ENCODE measurements at regions not wholly inside any gene's neighbourhood (a gene's known extent, or its start where the extent isn't known, plus 50 kb on each side); places are given as distances from the start of the nearest gene placed in this dataset.

DNA sequence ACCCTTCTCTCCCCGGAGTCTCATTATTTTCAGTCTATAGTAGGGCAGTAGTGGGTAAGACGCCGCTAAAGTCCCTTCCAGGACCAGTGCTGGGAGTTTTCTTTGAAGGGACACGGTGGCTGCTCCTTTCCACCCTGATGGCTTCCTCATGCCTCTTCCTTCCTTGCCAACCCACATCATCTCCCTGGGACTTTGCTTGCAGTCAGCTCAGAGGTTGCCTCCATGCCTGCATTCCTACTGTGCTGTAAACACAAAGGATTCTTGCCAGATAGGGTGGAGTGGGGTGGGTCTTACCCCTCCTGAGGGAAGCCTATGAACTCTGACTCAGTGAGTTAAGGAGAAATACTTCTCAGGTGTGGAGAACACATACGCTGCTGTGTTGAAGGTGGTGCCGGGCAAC, 59.9 kb upstream of the IGFBP3 start:
- Histone ChIP-seq H3K4me3 (no peak overlapping the region), H3K9me3 (no peaks in the 10 kb centered on the region), H3K27me3 (no peaks in the 10 kb centered on the region), H3K36me3 (no peaks in the 10 kb centered on the region), H3K27ac (no peak overlapping the region), H3K4me1 (peaks cover 14% of the 10 kb centered on the region)
- DNase-seq (ENCODE audit: extremely low spot score in 2 of 2), result peak; percentile 77 to 84
- intact Hi-C loops (cut with DNase I), result no loop called here
- TF ChIP-seq, protein P1, sequence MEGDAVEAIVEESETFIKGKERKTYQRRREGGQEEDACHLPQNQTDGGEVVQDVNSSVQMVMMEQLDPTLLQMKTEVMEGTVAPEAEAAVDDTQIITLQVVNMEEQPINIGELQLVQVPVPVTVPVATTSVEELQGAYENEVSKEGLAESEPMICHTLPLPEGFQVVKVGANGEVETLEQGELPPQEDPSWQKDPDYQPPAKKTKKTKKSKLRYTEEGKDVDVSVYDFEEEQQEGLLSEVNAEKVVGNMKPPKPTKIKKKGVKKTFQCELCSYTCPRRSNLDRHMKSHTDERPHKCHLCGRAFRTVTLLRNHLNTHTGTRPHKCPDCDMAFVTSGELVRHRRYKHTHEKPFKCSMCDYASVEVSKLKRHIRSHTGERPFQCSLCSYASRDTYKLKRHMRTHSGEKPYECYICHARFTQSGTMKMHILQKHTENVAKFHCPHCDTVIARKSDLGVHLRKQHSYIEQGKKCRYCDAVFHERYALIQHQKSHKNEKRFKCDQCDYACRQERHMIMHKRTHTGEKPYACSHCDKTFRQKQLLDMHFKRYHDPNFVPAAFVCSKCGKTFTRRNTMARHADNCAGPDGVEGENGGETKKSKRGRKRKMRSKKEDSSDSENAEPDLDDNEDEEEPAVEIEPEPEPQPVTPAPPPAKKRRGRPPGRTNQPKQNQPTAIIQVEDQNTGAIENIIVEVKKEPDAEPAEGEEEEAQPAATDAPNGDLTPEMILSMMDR (IDR thresholded peaks at IDR 0.05), result no peak
- TF ChIP-seq POLR2AphosphoS5 (IDR thresholded peaks at IDR 0.05; ENCODE audit: insufficient read depth in 1 of 2, low read depth in 1 of 2) (no peak), POLR2A (IDR thresholded peaks at IDR 0.05) (no peak)

DNA sequence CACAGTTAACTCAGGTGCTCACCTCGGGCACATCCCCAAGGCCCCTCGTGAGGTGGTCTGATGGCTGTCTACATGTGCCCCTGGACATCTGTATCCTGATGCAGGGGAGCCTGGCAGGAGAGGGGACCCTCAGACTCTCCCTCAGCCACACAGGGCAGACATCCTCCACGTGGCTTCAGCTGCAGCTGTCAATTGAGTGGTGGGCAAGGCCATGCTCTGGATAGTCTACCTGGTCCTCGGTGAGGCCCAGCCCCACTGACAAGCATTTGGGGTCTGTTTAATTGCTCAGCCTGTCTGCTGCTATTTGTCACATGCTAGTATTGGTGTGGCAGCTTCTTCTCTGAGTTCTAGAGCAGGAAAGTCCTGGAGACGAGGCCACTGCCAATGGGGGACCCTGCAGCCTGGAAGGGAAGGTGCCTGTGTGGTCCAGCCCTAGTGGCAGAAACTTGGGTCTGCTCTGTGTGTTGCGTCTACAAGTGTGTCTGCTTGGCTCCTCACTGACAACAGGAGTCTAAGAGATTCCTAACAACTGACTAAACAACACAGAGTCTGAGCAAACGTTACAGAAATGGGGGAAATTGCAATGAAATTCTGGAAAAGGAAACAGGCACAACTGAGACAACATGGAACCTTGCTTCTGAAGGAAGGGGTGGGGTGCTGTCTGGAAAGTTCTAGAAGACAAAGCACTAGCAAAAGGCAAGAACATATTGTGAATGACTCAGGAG, 59.3 kb upstream of the IGFBP3 start:
- Histone ChIP-seq H3K4me1 (peaks cover 14% of the 10 kb centered on the region), H3K27ac (no peak overlapping the region), H3K27me3 (no peaks in the 10 kb centered on the region), H3K36me3 (no peaks in the 10 kb centered on the region), H3K4me3 (no peak overlapping the region), H3K9me3 (no peaks in the 10 kb centered on the region)
- intact Hi-C loops (cut with DNase I), result no loop called here
- TF ChIP-seq POLR2AphosphoS5 (IDR thresholded peaks at IDR 0.05; ENCODE audit: insufficient read depth in 1 of 2, low read depth in 1 of 2), result no peak
- TF ChIP-seq, protein P1 (IDR thresholded peaks at IDR 0.05), result no peak
- TF ChIP-seq POLR2A (IDR thresholded peaks at IDR 0.05), result no peak
- DNase-seq (ENCODE audit: extremely low spot score in 2 of 2), result peak; percentile 74 to 79

DNA sequence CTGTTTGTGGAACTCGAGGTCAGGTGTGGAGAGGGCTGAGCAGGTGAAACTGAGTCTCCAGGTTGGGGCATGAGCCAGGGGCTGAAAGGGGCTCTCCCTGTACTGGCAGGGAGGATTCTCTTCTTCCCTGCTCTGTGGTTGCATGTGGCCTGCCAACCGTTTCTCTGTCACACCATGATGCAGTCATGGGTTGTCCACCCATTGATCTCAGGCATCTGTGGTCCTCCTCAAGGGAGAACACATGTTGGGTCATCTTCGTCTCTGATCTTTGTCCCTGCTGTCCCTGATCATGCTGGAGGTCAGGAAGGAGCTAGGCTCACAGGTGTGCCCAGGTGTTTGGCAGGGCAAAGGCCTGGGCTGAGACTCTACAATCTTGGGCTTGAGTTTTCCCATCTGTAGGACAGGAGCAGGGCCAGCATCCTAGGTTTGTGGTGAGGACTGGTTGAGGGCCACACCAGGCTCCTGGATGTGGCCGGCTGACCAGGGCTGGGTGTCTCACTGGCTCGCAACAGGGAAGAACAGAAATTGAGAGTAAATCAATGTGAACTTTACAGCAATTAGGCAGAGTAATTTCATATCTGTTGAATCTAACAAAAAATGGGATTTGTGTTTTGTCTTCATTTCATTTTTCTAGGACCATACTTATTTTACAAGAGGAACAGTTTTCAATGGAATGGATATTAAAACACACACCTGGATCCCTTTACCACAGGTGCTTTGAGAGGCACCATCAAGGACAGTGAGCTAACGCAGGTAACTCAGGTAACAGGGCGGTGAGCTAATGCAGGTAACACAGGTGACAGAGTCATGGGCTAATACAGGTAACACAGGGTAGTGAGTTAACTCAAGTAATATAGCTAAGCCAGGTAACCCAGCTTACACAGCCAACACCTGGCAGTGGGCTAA, 58.5 kb upstream of the IGFBP3 start:
- Histone ChIP-seq H3K27me3 (no peaks in the 10 kb centered on the region), H3K4me3 (no peak overlapping the region), H3K27ac (no peak overlapping the region), H3K9me3 (no peaks in the 10 kb centered on the region), H3K4me1 (peaks cover 14% of the 10 kb centered on the region), H3K36me3 (no peaks in the 10 kb centered on the region)
- TF ChIP-seq, protein P1 (IDR thresholded peaks at IDR 0.05), result no peak
- TF ChIP-seq POLR2A (IDR thresholded peaks at IDR 0.05) (no peak), POLR2AphosphoS5 (IDR thresholded peaks at IDR 0.05; ENCODE audit: insufficient read depth in 1 of 2, low read depth in 1 of 2) (no peak)
- DNase-seq (ENCODE audit: extremely low spot score in 2 of 2), result peak; percentile 78 to 89
- intact Hi-C loops (cut with DNase I), result no loop called here

DNA sequence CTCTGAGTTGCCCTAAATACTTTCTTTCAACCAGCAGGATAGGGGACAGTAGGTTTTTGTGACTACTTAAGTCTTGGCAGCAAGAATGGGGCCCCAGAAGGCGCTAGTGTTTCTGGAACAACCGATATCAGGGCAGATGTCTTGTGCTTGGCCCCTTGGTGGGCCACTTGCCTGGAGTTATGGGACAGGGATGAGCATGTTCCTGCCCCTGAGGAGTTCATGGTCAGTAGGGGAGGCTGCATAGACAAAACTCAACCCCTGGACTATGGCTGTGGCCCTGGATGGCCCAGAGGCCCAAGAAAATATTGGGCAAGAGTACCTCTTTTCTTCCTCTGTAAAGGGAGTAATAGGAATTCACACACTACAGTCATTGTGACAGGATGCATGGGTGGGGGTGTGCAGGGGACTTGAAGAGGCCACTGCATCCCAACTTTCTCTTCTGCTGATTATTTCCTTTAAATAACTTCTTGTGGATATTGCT, 57.7 kb upstream of the IGFBP3 start:
- no peak for TF ChIP-seq POLR2AphosphoS5 (IDR thresholded peaks at IDR 0.05; ENCODE audit: insufficient read depth in 1 of 2, low read depth in 1 of 2)
- TF ChIP-seq, protein P1 (IDR thresholded peaks at IDR 0.05), result no peak
- no peak for TF ChIP-seq POLR2A (IDR thresholded peaks at IDR 0.05)
- no peak overlapping the region for H3K4me3 ChIP-seq
- peak in 1 of 2 donors; percentile 37 for DNase-seq (ENCODE audit: extremely low spot score in 2 of 2)
- no peaks in the 10 kb centered on the region for H3K36me3 ChIP-seq
- intact Hi-C loops (cut with DNase I), result no loop called here
- H3K4me1 ChIP-seq, result peaks cover 14% of the 10 kb centered on the region
- H3K27me3 ChIP-seq, result no peaks in the 10 kb centered on the region
- H3K27ac ChIP-seq, result peak overlapping the region; percentile 60
- H3K9me3 ChIP-seq, result no peaks in the 10 kb centered on the region
